Liver (tissue), 8 donors: ENCODE measurements at regions not wholly inside any gene's neighbourhood (a gene's known extent, or its start where the extent isn't known, plus 50 kb on each side); places are given as distances from the start of the nearest gene placed in this dataset.

ENCODE experiments used
- DNase-seq: peaks from one replicate; pipeline ENCODE4 v3.0.0-alpha.2; 2017; ENCODE audit warnings: low spot score
- H3K27ac ChIP-seq, 2 donors: one replicate each; pipeline ENCODE4 v1.7.0; 2013; ENCODE audit warnings: inconsistent platforms in 2 of 2, low read length in 2 of 2, control low read depth in 1 of 2, low read depth in 1 of 2, mild to moderate bottlenecking in 1 of 2
- H3K27me3 ChIP-seq, 4 donors: one replicate each; pipeline versions ENCODE4 v1.6.1 to v1.7.0; 2013; ENCODE audit warnings: low read length in 3 of 4, inconsistent platforms in 1 of 4, mild to moderate bottlenecking in 1 of 4, moderate library complexity in 1 of 4; ENCODE audit not compliant: control insufficient read depth in 4 of 4, insufficient read depth in 4 of 4
- H3K36me3 ChIP-seq, 4 donors: one replicate each; pipeline versions ENCODE4 v1.6.1 to v1.7.0; 2013; ENCODE audit warnings: low read length in 3 of 4, mild to moderate bottlenecking in 3 of 4, low read depth in 1 of 4, moderate library complexity in 1 of 4; ENCODE audit not compliant: control insufficient read depth in 4 of 4, insufficient read depth in 3 of 4
- H3K4me1 ChIP-seq, 4 donors: one replicate each; pipeline versions ENCODE4 v1.6.1 to v1.7.0; 2013; ENCODE audit warnings: low read length in 3 of 4, mild to moderate bottlenecking in 3 of 4, moderate library complexity in 1 of 4; ENCODE audit not compliant: control insufficient read depth in 4 of 4, insufficient read depth in 4 of 4
- H3K4me3 ChIP-seq, 3 donors: one replicate each; pipeline versions ENCODE4 v1.6.1 to v1.7.0; 2013; ENCODE audit warnings: low read length in 3 of 3, control low read depth in 1 of 3, low read depth in 1 of 3, mild to moderate bottlenecking in 1 of 3
- H3K9ac ChIP-seq, 2 donors: one replicate each; pipeline ENCODE4 v1.7.0; 2013; ENCODE audit warnings: low read length in 2 of 2, mild to moderate bottlenecking in 2 of 2, moderate library complexity in 2 of 2, control low read depth in 1 of 2, low read depth in 1 of 2
- H3K9me3 ChIP-seq, 4 donors: one replicate each; pipeline versions ENCODE4 v1.6.1 to v1.7.0; 2013; ENCODE audit warnings: low read length in 3 of 4; ENCODE audit not compliant: control insufficient read depth in 4 of 4
- CTCF ChIP-seq: fragments of 150-350 bp; IDR thresholded peaks from 2 replicates; pipeline ENCODE4 v1.5.1; 2017; ENCODE audit warnings: improper control_type of control experiment, low read depth, low read length; ENCODE audit not compliant: missing input control
- EGR1 ChIP-seq, 2 donors: IDR thresholded peaks; 2 replicates each; pipeline ENCODE4 v1.6.1; 2016 to 2018; ENCODE audit warnings: antibody characterized with exemption in 2 of 2, low read depth in 2 of 2
- FOXA2 ChIP-seq: IDR thresholded peaks from 2 replicates; pipeline ENCODE4 v1.6.1; 2016; ENCODE audit warnings: antibody characterized with exemption
- MAX ChIP-seq: IDR thresholded peaks from 2 replicates; pipeline ENCODE4 v1.6.1; 2016; ENCODE audit warnings: antibody characterized with exemption
- RAD21 ChIP-seq, 2 donors: IDR thresholded peaks; 2 replicates each; pipeline ENCODE4 v1.6.1; 2016; ENCODE audit warnings: antibody characterized with exemption in 2 of 2, mild to moderate bottlenecking in 2 of 2
- SP1 ChIP-seq: IDR thresholded peaks from 2 replicates; pipeline ENCODE4 v1.6.1; 2018; ENCODE audit warnings: antibody characterized with exemption, mild to moderate bottlenecking
- TAF1 ChIP-seq: conservative IDR thresholded peaks from 2 replicates; pipeline ENCODE4 v1.6.1; 2016; ENCODE audit warnings: antibody characterized with exemption, mild to moderate bottlenecking
- YY1 ChIP-seq: IDR thresholded peaks from 2 replicates; pipeline ENCODE4 v1.6.1; 2016; ENCODE audit warnings: antibody characterized with exemption, mild to moderate bottlenecking
- WGBS: extraction: QIAGEN DNeasy Blood & Tissue Kit; methylation state at CpG from one replicate; pipeline ENCODE4 v1.1.7; 2013; 5-methylcytosine and 5-hydroxymethylcytosine counted together
- donor health status: healthy.
- donor health status: healthy.
- donor health status: healthy.
- donor health status: healthy.
- donor health status: healthy.

GRCh38 chr2:195535911-195536522, 121.0 kb upstream of the SLC39A10 start:
- Histone ChIP-seq H3K4me1 (peaks cover 0 to 3% (median 0%) of the 10 kb centered on the region in 4 donors), H3K36me3 (no peaks in the 10 kb centered on the region), H3K4me3 (no peak overlapping the region), H3K9me3 (no peaks in the 10 kb centered on the region), H3K27me3 (no peaks in the 10 kb centered on the region), H3K27ac (peak overlapping the region in 1 of 2 donors; percentile 49), H3K9ac (no peak overlapping the region)
- DNase-seq: no peak
- TF ChIP-seq RAD21 (IDR thresholded peaks at IDR 0.05): no peak
- TF ChIP-seq EGR1 (IDR thresholded peaks at IDR 0.05; ENCODE audit: low read depth in 2 of 2): no peak
- TF ChIP-seq YY1: no peak
- TF ChIP-seq MAX: peak; percentile 12
- no peak for TF ChIP-seq TAF1
- 75% methylated on average over 7 of the region's 7 CpGs for WGBS

GRCh38 chr2:195534971-195535370, 122.1 kb upstream of the SLC39A10 start:
- H3K36me3 ChIP-seq: no peaks in the 10 kb centered on the region
- DNase-seq: no peak
- peaks cover 0 to 3% (median 0%) of the 10 kb centered on the region in 4 donors for H3K4me1 ChIP-seq
- no peaks in the 10 kb centered on the region for H3K27me3 ChIP-seq
- no peak overlapping the region for H3K9ac ChIP-seq
- WGBS: 68% methylated on average over 1 of the region's 1 CpG
- TF ChIP-seq EGR1 (IDR thresholded peaks at IDR 0.05; ENCODE audit: low read depth in 2 of 2): no peak
- no peak for TF ChIP-seq SP1
- TF ChIP-seq FOXA2: no peak
- TF ChIP-seq MAX: no peak
- no peak overlapping the region for H3K27ac ChIP-seq
- no peak overlapping the region for H3K4me3 ChIP-seq
- no peaks in the 10 kb centered on the region for H3K9me3 ChIP-seq

GRCh38 chr2:195533771-195534642, 123.0 kb upstream of the SLC39A10 start:
- no peak for DNase-seq
- no peak overlapping the region for H3K4me3 ChIP-seq
- no peaks in the 10 kb centered on the region for H3K9me3 ChIP-seq
- 70% methylated on average over 8 of the region's 8 CpGs for WGBS
- peaks cover 0 to 3% (median 0%) of the 10 kb centered on the region in 4 donors for H3K4me1 ChIP-seq
- TF ChIP-seq CTCF: no peak
- peak in 1 of 2 donors; percentile 20 for TF ChIP-seq RAD21 (IDR thresholded peaks at IDR 0.05)
- H3K36me3 ChIP-seq: no peaks in the 10 kb centered on the region
- H3K27me3 ChIP-seq: no peaks in the 10 kb centered on the region
- no peak overlapping the region for H3K27ac ChIP-seq
- no peak overlapping the region for H3K9ac ChIP-seq
